ENCODE measurements at regions not wholly inside any gene's neighbourhood (a gene's known extent, or its start where the extent isn't known, plus 50 kb on each side); places are given as distances from the start of the nearest gene placed in this dataset.
A peak's percentile ranks its signal among the peaks of the same experiment; 100 is the strongest.

DNA sequence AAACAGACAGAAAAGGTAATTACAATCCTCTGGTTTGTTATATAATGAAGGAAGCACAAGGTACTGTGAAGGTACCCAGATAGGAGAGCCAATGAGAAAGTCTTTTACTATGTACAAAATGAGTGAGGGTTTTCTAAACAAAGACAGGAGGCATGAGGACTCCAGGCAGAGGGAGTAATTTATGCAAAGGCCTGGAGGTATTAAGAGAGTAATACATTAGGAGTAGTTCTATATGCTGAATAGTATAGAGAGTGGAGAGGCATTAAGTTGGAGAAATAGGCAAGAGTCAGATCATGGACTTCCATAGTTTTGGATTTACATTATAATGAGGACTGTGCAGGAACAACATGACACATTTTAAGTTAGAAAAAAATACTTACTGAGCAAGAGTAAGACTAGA, 216.0 kb downstream of the SCG2 start:
- no peak for DNase-seq (ENCODE audit: low read depth)

DNA sequence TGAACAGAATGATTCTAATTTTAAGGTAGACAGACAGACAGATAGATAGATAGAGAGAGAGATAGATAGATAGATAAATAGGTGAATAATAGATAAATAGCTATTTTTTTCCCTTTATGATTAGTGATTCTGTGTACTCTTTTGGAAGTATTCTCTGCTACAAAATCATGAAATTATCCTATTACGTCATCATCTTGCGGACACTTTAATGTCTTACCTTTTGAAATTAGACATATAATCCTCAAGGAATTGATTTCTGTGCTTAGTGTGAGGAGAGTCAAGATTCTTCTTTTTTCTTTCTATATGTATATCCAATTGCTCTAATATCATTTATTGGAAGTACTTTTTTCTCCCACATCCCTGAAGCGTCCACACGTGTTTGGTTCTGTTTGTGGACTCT, 215.2 kb downstream of the SCG2 start:
- no peak for DNase-seq (ENCODE audit: low read depth)

DNA sequence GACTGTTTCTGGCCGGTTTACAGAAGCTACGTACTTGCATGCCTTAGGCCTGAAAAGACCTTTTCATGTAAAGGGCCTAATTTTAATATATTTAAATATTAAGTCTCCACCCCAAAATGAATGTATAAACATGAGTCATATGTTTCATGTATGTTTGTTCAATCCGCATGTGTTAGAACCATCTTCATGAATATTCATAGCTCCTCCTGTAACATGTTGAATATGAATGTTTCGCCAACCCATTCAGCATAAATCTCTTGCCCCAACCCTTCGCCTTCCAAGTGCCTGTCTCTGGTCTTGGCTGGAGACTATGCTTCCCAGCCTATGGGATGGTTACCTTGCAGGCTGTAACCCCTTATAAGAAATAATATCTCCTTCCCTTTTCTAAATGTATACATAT, 212.5 kb downstream of the SCG2 start:
- no peak for DNase-seq (ENCODE audit: low read depth)

DNA sequence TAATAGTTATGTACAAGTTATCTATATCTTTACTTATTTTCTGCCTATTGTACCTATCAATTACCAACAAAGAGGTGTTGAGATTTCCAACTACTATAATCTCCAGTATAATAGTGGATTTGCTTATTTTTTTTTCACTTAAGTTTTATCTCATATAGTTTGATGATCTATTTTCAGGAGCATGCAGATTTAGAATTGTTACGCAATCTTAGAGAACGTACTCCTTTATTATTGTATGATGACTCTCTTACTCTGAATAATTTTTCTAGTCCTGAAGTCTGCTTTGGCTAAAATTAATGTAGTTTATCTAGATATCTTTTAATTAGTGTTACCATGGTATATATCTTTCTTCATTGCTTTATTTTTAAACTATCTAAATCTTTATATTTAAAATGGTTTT, 205.2 kb downstream of the SCG2 start:
- DNase-seq (ENCODE audit: low read depth): no peak

DNA sequence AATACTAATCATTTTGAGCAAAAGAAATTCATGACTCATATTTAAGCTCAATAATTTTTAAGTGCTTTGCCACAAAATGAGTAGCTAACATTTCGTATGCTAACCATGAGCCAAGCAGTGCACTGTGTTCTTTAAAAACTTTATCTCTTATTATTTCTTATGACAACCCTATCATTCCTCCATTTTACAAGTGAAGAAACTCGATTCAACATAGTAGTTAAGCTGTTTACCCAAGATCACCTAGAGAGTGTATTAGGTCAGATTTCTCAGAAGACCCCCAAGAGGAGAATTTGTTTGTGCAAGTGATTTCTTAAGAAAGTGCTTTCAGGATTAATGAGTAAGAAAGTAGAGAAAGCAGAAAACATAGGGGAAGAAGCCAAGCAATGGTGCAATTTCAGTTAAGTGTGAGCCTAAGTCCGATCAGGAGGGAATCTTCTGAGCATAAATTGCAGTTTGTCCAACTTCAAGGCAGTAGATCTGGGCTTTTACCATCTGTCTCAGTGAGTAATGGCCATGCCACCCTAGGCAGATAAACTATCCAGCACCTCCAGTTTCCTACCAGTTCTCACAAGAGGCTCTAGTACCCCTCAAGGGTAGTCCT, 202.7 kb downstream of the SCG2 start:
- no peak for DNase-seq (ENCODE audit: low read depth)

DNA sequence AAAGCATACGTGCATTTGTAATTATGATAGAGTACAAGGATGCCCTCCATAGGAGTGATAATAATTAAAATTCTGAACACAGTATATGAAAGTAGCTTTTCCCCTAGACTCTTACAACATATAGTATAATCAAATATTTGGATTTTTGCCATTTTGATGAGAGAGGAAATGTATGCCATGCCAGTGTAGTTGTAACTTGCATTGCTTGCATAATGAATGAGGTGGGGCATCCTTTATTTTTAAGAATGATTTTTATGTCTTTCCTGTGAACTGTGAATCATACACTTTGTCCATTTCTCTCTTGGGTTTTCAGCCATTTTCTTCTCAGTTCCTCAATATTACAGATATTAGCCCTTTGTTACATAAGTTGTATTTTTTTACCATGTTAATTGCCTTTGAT, 197.5 kb downstream of the SCG2 start:
- no peak for DNase-seq (ENCODE audit: low read depth)

DNA sequence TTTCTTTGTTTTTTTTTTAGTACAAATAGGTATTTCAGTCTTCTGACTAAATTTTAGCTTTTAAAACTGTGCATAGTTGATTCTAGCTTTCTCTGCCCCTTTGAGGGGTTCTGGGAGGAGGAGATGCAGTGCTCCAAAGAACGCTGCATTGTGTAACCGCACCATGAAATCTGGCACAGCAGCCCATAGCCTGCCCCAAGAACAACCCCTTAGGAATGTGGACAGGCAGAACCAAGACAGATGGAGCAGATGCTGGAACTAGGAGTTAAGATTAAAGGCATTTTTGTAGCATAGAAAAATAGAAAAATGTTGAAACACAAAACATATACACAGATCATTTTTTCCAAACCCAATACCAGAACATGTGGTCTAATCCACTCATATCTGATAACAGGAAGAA, 187.5 kb downstream of the SCG2 start:
- DNase-seq (ENCODE audit: low read depth): no peak

DNA sequence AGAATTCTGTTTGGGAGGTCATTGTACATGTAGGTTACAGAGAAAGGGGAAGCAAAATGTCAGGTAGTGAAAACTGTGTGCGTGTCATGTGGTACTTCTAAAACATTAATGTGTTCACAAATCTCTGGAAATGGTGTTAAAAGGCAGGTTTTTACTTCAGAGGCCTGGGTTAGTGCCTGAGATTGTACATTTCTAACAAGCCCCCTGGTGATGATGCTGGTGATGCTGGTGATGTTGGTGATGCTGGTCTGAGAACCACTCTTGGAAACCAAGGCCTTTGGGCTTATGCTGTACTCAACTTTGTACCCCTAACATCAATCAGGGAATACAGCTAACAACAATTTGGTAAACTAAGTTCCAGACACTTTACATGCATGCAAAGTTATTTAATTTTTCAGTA, 187.1 kb downstream of the SCG2 start:
- DNase-seq (ENCODE audit: low read depth): no peak

DNA sequence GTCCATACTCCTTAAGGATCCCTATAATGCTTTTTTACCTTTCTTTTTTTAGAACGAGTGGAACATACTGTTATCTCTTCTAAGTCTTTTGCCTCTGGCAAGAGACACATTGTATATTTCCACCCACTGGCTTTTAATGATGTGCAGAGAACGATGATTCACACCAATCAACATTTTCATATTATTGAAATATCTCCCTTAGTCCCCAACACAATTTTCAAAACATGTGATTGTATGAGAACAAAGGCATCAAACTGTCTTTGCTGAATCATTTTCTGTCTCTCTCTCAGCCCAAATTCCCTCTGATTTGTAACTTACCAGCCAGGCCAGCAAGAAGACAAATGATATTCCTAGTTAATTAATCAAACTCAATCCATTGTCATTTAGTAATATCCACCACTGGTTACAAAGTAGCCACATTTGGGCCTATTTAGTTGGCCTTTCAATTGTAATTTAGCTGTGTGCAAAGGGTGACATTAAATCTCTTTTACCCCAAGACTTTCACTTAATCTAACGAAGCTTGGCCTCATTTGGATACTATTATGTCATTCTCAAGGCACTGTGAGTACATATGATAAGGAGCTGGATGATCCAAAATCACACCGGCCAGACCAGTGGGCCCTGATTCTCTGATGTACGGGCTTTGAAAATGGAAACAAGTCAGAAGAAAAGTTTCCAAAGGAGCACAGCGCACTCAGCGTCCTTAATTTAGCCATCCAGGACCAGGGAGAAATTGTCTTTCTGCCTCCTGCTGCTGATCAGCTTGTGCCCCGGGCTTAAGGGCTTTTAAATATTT, 185.1 kb downstream of the SCG2 start:
- no peak for DNase-seq (ENCODE audit: low read depth)

DNA sequence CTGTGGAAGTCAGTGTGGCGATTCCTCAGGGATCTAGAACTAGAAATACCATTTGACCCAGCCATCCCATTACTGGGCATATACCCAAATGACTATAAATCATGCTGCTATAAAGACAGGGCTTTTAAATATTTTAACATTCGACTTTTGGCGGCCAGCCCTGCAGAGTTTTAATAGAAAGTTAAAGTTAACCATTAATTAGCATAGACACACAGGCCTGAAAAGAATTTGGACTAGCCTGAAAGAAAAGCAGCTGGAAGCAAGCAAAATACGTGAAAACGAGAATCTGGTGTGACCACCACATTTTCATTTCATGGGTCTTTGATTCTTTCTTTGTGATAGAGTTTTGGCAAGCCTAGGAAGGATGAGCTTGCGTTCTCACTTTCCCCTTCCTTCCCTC, 184.0 kb downstream of the SCG2 start:
- no peak for DNase-seq (ENCODE audit: low read depth)

DNA sequence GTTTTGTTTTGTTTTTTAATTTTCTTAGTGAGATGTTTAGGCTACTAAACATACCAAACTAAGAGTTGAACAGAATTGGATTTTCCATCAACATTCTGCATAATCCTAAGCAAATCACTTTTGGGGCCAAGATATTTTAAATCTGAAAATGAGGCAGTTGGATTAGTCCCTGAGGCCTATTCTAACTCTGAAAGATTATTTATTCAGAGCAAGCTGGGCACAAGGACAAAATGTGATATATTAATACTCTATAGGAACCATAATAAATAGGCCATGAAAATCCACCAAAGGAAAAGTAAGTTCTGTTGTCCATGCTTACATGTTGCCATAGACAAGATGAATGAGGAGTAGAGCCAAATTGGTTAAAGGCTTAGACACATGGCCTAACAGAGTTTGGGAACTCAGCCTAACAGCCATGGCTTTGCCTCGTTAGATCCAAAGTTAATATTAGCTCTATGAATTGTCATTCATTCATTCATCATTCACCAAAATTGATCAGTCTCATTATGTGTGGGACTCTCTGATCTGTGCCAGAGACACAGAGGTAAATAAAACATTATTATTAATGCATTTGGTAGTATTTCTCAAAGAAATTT, 183.5 kb downstream of the SCG2 start:
- no peak for DNase-seq (ENCODE audit: low read depth)

DNA sequence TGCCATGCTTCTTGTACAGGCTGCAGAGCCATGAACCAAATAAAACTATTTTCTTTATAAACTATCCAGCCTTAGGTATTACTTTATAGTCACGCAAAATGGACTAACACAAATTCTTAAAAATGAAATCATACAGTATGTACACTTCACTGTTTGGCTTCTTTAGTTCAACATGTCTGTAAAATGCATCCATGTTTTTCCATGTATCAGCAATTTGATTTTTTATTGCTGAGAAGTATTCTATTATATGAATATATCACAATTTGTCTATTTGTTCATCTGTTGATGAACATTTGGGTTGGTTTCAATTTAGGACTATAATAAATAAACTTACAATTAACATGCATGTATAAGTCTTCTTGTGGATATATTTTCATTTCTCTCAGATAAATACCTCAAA, 182.1 kb downstream of the SCG2 start:
- no peak for DNase-seq (ENCODE audit: low read depth)

DNA sequence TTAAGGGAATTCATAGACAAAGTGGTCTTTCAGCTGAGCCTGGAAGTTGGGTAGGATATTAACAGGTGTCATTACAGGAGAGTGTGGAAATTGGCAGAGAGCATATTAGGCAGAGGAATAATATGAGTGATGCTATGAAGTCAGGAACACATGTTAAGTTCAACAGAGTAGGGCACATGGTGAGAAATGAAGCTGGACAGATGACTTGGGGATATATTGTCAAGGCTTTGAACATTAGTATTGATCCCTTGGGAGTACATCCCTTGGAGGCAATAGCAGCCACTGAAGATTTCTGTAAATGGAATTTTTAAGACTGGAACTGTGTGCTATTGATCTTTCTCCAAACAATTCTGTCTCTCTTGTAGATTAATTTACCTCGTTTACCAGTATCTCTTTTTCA, 170.7 kb downstream of the SCG2 start:
- DNase-seq (ENCODE audit: low read depth): no peak

DNA sequence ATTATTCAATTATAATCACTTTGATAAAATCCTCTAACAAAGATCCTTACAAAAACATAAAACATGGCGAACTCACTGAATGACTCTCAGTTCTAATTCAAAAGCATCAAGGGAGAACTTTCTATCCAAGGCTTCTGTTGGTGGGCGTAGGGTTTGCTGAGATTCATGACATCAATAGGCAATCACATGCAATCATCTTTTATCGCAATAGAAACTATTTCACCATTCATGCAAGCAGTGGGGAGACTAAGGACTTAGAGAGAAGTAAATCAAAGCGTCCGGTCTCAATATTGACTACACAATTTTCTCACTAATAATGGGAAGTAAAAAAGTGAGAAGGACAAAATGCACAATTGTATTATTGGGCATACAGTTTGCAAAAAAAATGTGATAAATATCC, 168.7 kb downstream of the SCG2 start:
- no peak for DNase-seq (ENCODE audit: low read depth)

DNA sequence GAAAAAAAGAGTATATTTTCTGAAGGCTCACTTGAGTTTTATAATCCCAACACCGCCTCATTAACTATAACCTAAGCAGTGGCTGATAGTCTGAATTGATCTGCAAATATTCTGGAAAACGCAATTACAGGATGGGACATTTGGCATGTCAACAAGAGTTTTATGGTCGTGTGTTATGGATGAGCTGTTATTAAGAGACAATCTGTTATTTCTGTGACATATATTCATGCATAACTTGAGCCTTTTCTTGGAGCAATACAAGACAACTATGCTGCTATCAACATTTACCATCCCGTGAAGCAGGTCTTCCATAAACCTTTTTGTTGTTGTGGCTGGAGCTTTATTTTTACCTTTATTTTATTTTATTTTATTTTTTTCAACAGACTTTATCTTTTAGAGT, 164.4 kb downstream of the SCG2 start:
- no peak for DNase-seq (ENCODE audit: low read depth)

DNA sequence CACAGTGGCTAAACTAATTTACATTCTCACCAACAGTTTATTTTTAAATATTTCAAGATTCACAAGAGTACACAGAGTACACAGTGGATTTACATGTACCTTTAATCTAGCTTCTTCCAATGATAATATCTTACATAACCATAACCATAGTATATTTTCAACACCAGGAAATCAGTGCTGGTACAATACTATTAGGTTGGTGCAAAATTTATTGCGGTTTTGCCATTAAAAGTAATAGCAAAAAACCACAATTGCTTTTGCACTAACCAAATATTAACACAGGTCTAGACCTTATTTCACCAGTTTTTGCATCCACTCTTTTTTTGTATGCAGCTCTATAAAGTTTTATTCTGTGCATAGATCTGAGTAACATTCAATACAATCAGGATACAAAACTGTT, 163.0 kb downstream of the SCG2 start:
- no peak for DNase-seq (ENCODE audit: low read depth)

DNA sequence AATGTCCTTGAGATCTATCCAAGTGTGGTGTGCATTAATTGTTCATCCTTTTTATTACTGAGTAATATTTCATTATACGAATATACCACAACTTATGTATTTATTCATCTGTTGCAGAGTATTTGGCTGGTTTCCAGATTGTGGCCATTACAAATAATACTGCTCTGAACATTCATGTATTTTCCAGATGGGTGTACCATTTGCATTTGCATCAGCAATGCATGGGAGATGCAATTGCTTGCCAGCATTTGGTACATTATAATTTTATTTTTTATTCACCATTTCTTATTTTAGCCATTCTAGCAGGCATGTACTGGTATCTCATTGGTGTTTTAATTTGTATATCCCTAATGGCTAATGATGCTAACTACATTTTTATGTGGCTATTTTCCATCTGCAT, 162.4 kb downstream of the SCG2 start:
- no peak for DNase-seq (ENCODE audit: low read depth)

DNA sequence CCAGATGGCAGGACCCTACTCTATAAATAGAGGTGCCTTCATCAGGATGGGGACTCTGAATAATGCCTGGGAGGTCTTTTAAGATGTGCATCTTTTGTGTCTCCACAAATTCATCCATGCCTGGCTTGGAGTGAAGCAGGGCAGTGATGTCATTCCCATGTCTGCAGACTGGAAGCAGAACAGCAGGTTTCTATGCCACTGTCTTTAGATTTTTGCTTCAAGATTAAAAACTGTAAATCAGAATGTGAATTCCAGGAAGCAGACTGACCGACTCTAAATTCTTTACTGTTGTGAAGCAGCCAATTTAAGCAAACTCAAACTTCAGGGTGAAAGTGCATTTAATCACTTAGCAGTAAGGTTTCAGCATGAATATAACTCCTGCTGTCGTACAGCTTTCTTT, 159.3 kb downstream of the SCG2 start:
- DNase-seq (ENCODE audit: low read depth): no peak

DNA sequence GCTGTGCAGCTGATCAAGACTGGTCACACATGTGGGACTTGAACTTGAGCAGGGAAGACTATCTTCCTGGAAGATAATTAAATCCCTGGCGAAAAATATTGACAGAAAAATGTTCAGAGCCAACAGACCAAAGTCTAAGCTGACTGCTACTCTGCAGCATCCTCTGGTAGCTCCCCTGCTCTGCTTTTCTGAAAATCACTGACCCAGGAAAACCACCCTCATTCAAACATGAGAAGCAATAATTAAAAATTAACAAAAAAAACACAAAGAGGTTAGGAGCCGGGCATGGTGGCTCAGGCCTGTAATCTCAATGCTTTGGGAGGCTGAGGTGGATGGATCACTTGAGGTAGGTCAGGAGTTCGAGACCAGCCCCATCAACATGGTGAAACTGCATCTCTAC, 151.9 kb downstream of the SCG2 start:
- DNase-seq (ENCODE audit: low read depth): no peak

DNA sequence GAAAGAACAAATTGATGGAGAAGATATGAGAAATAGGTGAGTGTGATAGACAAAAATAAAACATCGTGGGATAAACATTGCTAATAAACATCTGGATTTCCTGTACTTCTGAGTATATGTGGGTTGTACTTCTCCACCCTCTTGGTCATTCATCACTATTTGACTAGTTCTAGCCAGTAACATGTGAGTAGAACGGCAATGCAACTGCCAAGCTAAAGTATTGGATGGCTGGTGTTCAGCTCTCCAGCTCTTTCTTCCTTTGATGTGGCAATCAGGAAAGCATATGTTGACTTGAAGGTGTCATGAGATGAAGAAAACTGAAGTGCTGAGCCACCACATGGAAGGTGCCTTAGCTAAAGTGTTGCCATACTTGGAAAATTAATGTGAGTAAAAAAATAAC, 144.9 kb downstream of the SCG2 start:
- DNase-seq (ENCODE audit: low read depth): no peak

DNA sequence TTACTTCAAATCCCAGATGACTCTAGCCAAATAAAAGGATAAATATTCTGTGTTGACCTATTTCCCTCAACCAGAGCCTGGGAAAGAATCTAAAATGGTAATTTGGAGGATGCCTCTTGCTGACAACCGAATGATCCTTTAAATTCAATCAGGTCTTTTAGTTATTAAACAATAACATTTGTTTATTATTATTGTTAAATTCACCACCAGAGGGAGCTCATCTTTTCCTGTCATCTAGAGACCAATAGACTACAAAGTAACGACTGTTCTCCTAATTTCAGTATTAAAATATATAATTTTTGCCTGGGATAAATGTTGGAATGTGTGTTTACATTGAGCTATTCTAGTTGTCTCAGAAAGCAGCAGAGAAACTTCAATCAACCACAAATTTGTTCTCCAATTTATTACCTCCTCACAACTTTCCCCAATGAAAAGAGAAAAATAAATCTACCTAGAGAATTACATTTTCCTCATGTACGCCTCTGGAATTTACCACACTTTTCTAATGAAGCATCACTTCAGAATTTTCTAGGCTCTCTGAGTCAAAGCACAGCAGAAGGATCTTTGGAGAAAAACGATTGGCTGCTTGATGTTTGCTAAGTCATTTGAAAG, 142.7 kb downstream of the SCG2 start:
- no peak for DNase-seq (ENCODE audit: low read depth)

DNA sequence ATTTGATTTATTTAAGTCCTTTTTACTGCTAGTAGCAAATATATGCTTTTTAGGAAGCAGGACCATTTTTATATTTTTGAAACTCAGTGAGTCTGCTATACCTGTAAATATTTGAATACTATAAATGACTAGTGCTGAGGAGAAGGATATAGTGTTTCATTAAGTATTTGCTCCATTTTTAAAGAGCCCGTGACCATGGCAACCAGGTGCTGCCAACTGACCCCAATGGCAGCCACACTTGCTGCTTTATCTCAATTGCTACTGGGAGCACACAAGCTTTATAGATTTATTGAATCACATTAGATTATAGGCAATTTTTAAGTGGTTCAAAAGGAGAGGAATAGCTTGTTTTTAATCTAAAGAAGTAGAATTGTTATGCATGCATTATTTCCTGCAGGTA, 142.0 kb downstream of the SCG2 start:
- DNase-seq (ENCODE audit: low read depth): no peak

DNA sequence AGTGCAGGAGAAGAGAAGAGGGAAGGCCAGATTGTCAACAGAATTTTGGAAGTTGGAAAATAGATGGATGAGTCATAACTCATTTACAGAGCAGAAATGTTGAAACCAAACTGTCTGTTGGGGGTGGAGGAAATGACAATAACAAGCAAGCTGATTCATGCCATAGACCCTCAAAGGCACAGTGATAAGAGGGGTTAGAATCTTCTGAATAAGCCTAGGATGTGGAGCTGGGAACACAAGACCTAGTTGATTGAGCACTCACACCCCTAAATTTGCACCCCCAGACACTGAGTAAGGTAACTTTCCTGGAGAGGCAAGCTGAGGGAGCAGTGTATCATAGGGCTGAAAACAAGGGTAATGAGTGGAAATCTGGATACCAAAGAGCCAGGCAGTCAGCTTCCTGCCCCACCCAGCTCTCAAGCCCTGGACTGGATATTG, 141.4 kb downstream of the SCG2 start:
- DNase-seq (ENCODE audit: low read depth): peak; percentile 31
